Calu3 (cell line): ENCODE measurements at regions not wholly inside any gene's neighbourhood (a gene's known extent, or its start where the extent isn't known, plus 50 kb on each side); places are given as distances from the start of the nearest gene placed in this dataset.

ENCODE experiments used
- BruUV-seq: library from RNA; stranded (reverse); fragments of 400-500 nt; replicated peaks from 2 replicates; lab custom pipeline; 2021; lab: Mats Ljungman, UMichigan
- CTCF ChIA-PET: fragments of 300-600 bp; sonication (Branson Sonifier 250); formaldehyde crosslinking; loops from one replicate; lab custom pipeline; 2022; ENCODE audit warnings: antibody characterized with exemption; lab: Charles Lee
- DNase-seq: peaks from one replicate; pipeline ENCODE4 v3.0.0; 2022
- H3K27ac Mint-ChIP-seq: one replicate; pipeline ENCODE4 v1.8.0; 2022; ENCODE audit warnings: mixed read lengths; ENCODE audit not compliant: unreplicated experiment
- H3K27me3 Mint-ChIP-seq: one replicate; pipeline ENCODE4 v1.8.0; 2022; ENCODE audit warnings: mixed read lengths; ENCODE audit not compliant: unreplicated experiment
- H3K36me3 Mint-ChIP-seq: one replicate; pipeline ENCODE4 v1.8.0; 2022; ENCODE audit warnings: mild to moderate bottlenecking, moderate library complexity, mixed read lengths; ENCODE audit not compliant: insufficient read depth, unreplicated experiment
- H3K4me1 Mint-ChIP-seq: one replicate; pipeline ENCODE4 v1.8.0; 2022; ENCODE audit warnings: mild to moderate bottlenecking, low read depth, mixed read lengths; ENCODE audit not compliant: unreplicated experiment
- H3K4me3 Mint-ChIP-seq: one replicate; pipeline ENCODE4 v1.8.0; 2022; ENCODE audit warnings: mild to moderate bottlenecking, low read depth, moderate library complexity, mixed read lengths; ENCODE audit not compliant: unreplicated experiment
- H3K9me3 Mint-ChIP-seq: one replicate; pipeline ENCODE4 v1.8.0; 2022; ENCODE audit warnings: low read depth, mixed read lengths; ENCODE audit not compliant: unreplicated experiment
- CTCF ChIP-seq: fragments of 200-600 bp; IDR thresholded peaks from one replicate; pipeline ENCODE4 v1.8.0; 2022; ENCODE audit warnings: antibody characterized with exemption; ENCODE audit not compliant: unreplicated experiment
- intact Hi-C: fragments of 100-400 bp; cut with micrococcal nuclease; formaldehyde crosslinking; loops from one replicate; pipeline ENCODE4 v1.10.0; 2022; ENCODE audit not compliant: unreplicated experiment

GRCh38 chr2:41445865-41446264 is 602.0 kb upstream of the PKDCC start:
- Mint-ChIP-seq H3K4me3 (no peak overlapping the region), H3K27me3 (no peaks in the 10 kb centered on the region), H3K36me3 (no peaks in the 10 kb centered on the region), H3K9me3 (no peaks in the 10 kb centered on the region), H3K27ac (no peak overlapping the region), H3K4me1 (no peaks in the 10 kb centered on the region)
- no TSS peak for BruUV-seq
- TF ChIP-seq CTCF = no peak
- CTCF ChIA-PET = no interaction called here
- intact Hi-C loops = no loop called here
- DNase-seq = no peak

GRCh38 chr2:41446266-41446665 is 601.6 kb upstream of the PKDCC start:
- no peaks in the 10 kb centered on the region for H3K36me3 Mint-ChIP-seq
- no peak overlapping the region for H3K4me3 Mint-ChIP-seq
- intact Hi-C loops = no loop called here
- no peak for TF ChIP-seq CTCF
- H3K9me3 Mint-ChIP-seq = no peaks in the 10 kb centered on the region
- CTCF ChIA-PET = no interaction called here
- H3K27me3 Mint-ChIP-seq = no peaks in the 10 kb centered on the region
- BruUV-seq = no TSS peak
- H3K27ac Mint-ChIP-seq = no peak overlapping the region
- DNase-seq = no peak
- H3K4me1 Mint-ChIP-seq = no peaks in the 10 kb centered on the region

GRCh38 chr2:41448221-41448620 is 599.6 kb upstream of the PKDCC start:
- H3K36me3 Mint-ChIP-seq = no peaks in the 10 kb centered on the region
- no peak for DNase-seq
- no peak for TF ChIP-seq CTCF
- H3K27ac Mint-ChIP-seq = no peak overlapping the region
- no peaks in the 10 kb centered on the region for H3K4me1 Mint-ChIP-seq
- H3K27me3 Mint-ChIP-seq = no peaks in the 10 kb centered on the region
- intact Hi-C loops = no loop called here
- no peaks in the 10 kb centered on the region for H3K9me3 Mint-ChIP-seq
- BruUV-seq = no TSS peak
- no peak overlapping the region for H3K4me3 Mint-ChIP-seq
- CTCF ChIA-PET = no interaction called here

- DNase-seq = no peak
- Mint-ChIP-seq H3K27ac (no peak overlapping the region), H3K9me3 (no peaks in the 10 kb centered on the region), H3K4me1 (no peaks in the 10 kb centered on the region), H3K27me3 (no peaks in the 10 kb centered on the region), H3K4me3 (no peak overlapping the region), H3K36me3 (no peaks in the 10 kb centered on the region)
- intact Hi-C loops = no loop called here
- no peak for TF ChIP-seq CTCF
- no TSS peak for BruUV-seq
- CTCF ChIA-PET = no interaction called here
Observed at GRCh38 chr2:41457026-41457425, 590.8 kb upstream of the PKDCC start.

GRCh38 chr2:41460661-41461060 is 587.2 kb upstream of the PKDCC start:
- intact Hi-C loops = no loop called here
- H3K4me1 Mint-ChIP-seq = no peaks in the 10 kb centered on the region
- CTCF ChIA-PET = no interaction called here
- H3K9me3 Mint-ChIP-seq = no peaks in the 10 kb centered on the region
- no peaks in the 10 kb centered on the region for H3K36me3 Mint-ChIP-seq
- no peak overlapping the region for H3K4me3 Mint-ChIP-seq
- no peaks in the 10 kb centered on the region for H3K27me3 Mint-ChIP-seq
- TF ChIP-seq CTCF = no peak
- no peak for DNase-seq
- no peak overlapping the region for H3K27ac Mint-ChIP-seq
- no TSS peak for BruUV-seq
